SU-DHL-6 (cell line): ENCODE measurements at regions not wholly inside any gene's neighbourhood (a gene's known extent, or its start where the extent isn't known, plus 50 kb on each side); places are given as distances from the start of the nearest gene placed in this dataset.

ENCODE experiments used
- H2AFZ ChIP-seq: fragments of 200-600 bp; sonication (generic); 2 replicates; pipeline ENCODE4 v1.6.1; 2014; ENCODE audit warnings: low read depth, mild to moderate bottlenecking, moderate library complexity, mixed read lengths, antibody characterized with exemption, low read length; ENCODE audit not compliant: severe bottlenecking
- H3F3A ChIP-seq: fragments of 200-600 bp; shearing (Covaris generic); 2 replicates; pipeline ENCODE4 v1.6.0; 2016; ENCODE audit warnings: antibody characterized with exemption, mild to moderate bottlenecking; ENCODE audit not compliant: insufficient read depth
- H3K27ac ChIP-seq: fragments of 200-600 bp; sonication (generic); 2 replicates; pipeline ENCODE4 v1.5.1; 2016; ENCODE audit warnings: low read depth, mild to moderate bottlenecking, low read length, moderate library complexity, mixed read lengths
- H3K27me3 ChIP-seq: fragments of 200-600 bp; sonication (generic), shearing (Covaris generic); 2 replicates; pipeline ENCODE4 v1.6.0; 2014; ENCODE audit warnings: mild to moderate bottlenecking, low read length
- H3K36me3 ChIP-seq: fragments of 200-600 bp; sonication (generic); 2 replicates; pipeline ENCODE4 v1.6.1; 2014; ENCODE audit warnings: mild to moderate bottlenecking, low read length, mixed read lengths
- H3K4me2 ChIP-seq: fragments of 300-600, 200-600 bp; shearing (Covaris generic), sonication (generic); 2 replicates; pipeline ENCODE4 v1.6.0; 2014; ENCODE audit warnings: low read length, low read depth, mild to moderate bottlenecking; ENCODE audit not compliant: poor library complexity, severe bottlenecking
- H3K4me3 ChIP-seq: fragments of 200-600 bp; sonication (generic); 2 replicates; pipeline ENCODE4 v1.5.1; 2014; ENCODE audit warnings: antibody characterized with exemption, low read length, mild to moderate bottlenecking, mixed read lengths; ENCODE audit not compliant: insufficient read depth, poor library complexity, severe bottlenecking
- H3K79me2 ChIP-seq: fragments of 200-600 bp; sonication (generic); 2 replicates; pipeline ENCODE4 v1.6.1; 2014; ENCODE audit warnings: mild to moderate bottlenecking, low read length, moderate library complexity; ENCODE audit not compliant: insufficient read depth
- H3K9ac ChIP-seq: fragments of 200-600 bp; sonication (generic); 2 replicates; pipeline ENCODE4 v1.7.0; 2014; ENCODE audit warnings: mild to moderate bottlenecking, low read length
- H3K9me2 ChIP-seq: fragments of 200-600 bp; sonication (generic); replicated peaks from 2 replicates; pipeline ENCODE4 v1.6.1; 2014; ENCODE audit warnings: low read length; ENCODE audit not compliant: insufficient read depth
- H3K9me3 ChIP-seq: fragments of 200-600 bp; sonication (generic); 2 replicates; pipeline ENCODE4 v1.6.1; 2014; ENCODE audit warnings: low read length, mixed read lengths; ENCODE audit not compliant: insufficient read depth
- H4K20me1 ChIP-seq: fragments of 200-600 bp; sonication (generic); 2 replicates; pipeline ENCODE4 v1.6.1; 2014; ENCODE audit warnings: low read depth, mild to moderate bottlenecking, antibody characterized with exemption, low read length, moderate library complexity, mixed read lengths
- CTCF ChIP-seq: fragments of 200-600 bp; sonication (generic); IDR thresholded peaks from one replicate; pipeline ENCODE4 v1.5.1; 2017; ENCODE audit warnings: antibody characterized with exemption, mild to moderate bottlenecking, low read length, moderate library complexity; ENCODE audit not compliant: insufficient read depth, poor library complexity, severe bottlenecking
- EZH2phosphoT487 ChIP-seq: fragments of 200-600 bp; sonication (generic), shearing (Covaris generic); conservative IDR thresholded peaks from 2 replicates; pipeline ENCODE4 v1.6.1; 2018; ENCODE audit warnings: mild to moderate bottlenecking, antibody characterized with exemption, low read length, moderate library complexity, mixed read lengths

- no peaks in the 10 kb centered on the region for H3K27me3 ChIP-seq
- no peak overlapping the region for H2AFZ ChIP-seq
- H3K4me2 ChIP-seq, result no peak overlapping the region
- H4K20me1 ChIP-seq, result no peaks in the 10 kb centered on the region
- H3K79me2 ChIP-seq, result no peaks in the 10 kb centered on the region
- H3K27ac ChIP-seq, result no peak overlapping the region
- H3F3A ChIP-seq, result no peaks in the 10 kb centered on the region
- no peaks in the 10 kb centered on the region for H3K9me2 ChIP-seq
- H3K36me3 ChIP-seq, result no peaks in the 10 kb centered on the region
- H3K9me3 ChIP-seq, result no peaks in the 10 kb centered on the region
- H3K9ac ChIP-seq, result no peak overlapping the region
- TF ChIP-seq EZH2phosphoT487 (no peak), CTCF (no peak)
- H3K4me3 ChIP-seq, result no peak overlapping the region
Measured at GRCh38 chr6:71707059-71707458, 179.3 kb upstream of the RIMS1 start.

- Histone ChIP-seq H3K27me3 (no peaks in the 10 kb centered on the region), H3K4me2 (no peak overlapping the region), H3K27ac (no peak overlapping the region), H3K9ac (no peak overlapping the region), H3K79me2 (no peaks in the 10 kb centered on the region), H2AFZ (no peak overlapping the region), H3K4me3 (no peak overlapping the region), H3K36me3 (no peaks in the 10 kb centered on the region), H3K9me3 (no peaks in the 10 kb centered on the region), H4K20me1 (no peaks in the 10 kb centered on the region), H3K9me2 (no peaks in the 10 kb centered on the region), H3F3A (no peaks in the 10 kb centered on the region)
- TF ChIP-seq CTCF, result no peak
- TF ChIP-seq EZH2phosphoT487, result no peak
Measured at GRCh38 chr6:71720705-71721104, 165.6 kb upstream of the RIMS1 start.

GRCh38 chr6:71721642-71722041 lies 164.7 kb upstream of the RIMS1 start:
- Histone ChIP-seq H3K9me2 (no peaks in the 10 kb centered on the region), H3K9me3 (no peaks in the 10 kb centered on the region), H3K27ac (no peak overlapping the region), H3F3A (no peaks in the 10 kb centered on the region), H4K20me1 (no peaks in the 10 kb centered on the region), H3K79me2 (no peaks in the 10 kb centered on the region), H3K4me3 (no peak overlapping the region), H3K4me2 (no peak overlapping the region), H3K9ac (no peak overlapping the region), H3K36me3 (no peaks in the 10 kb centered on the region), H3K27me3 (no peaks in the 10 kb centered on the region), H2AFZ (no peak overlapping the region)
- TF ChIP-seq CTCF, result no peak
- TF ChIP-seq EZH2phosphoT487, result no peak

- Histone ChIP-seq H3K4me3 (no peak overlapping the region), H3K9me3 (no peaks in the 10 kb centered on the region), H3K79me2 (no peaks in the 10 kb centered on the region)
Measured at GRCh38 chr6:71722736-71723135, 163.6 kb upstream of the RIMS1 start.

More at GRCh38 chr6:71722736-71723135, 163.6 kb upstream of the RIMS1 start:
- no peaks in the 10 kb centered on the region for H3K27me3 ChIP-seq
- no peaks in the 10 kb centered on the region for H3K36me3 ChIP-seq
- no peaks in the 10 kb centered on the region for H4K20me1 ChIP-seq
- H3K9ac ChIP-seq, result no peak overlapping the region
- no peaks in the 10 kb centered on the region for H3K9me2 ChIP-seq
- TF ChIP-seq CTCF (no peak), EZH2phosphoT487 (no peak)
- no peaks in the 10 kb centered on the region for H3F3A ChIP-seq
- H3K4me2 ChIP-seq, result no peak overlapping the region
- no peak overlapping the region for H3K27ac ChIP-seq
- H2AFZ ChIP-seq, result no peak overlapping the region
